GM23248 (cell line): ENCODE measurements at regions not wholly inside any gene's neighbourhood (a gene's known extent, or its start where the extent isn't known, plus 50 kb on each side); places are given as distances from the start of the nearest gene placed in this dataset.

Experiments
- EZH2 ChIP-seq: fragments of 200-600 bp; sonication (generic); IDR thresholded peaks from 2 replicates; pipeline ENCODE4 v1.6.1; 2018; ENCODE audit warnings: antibody characterized with exemption, mild to moderate bottlenecking; ENCODE audit not compliant: insufficient read depth, poor library complexity, severe bottlenecking
- EZH2phosphoT487 ChIP-seq: fragments of 200-600 bp; sonication (generic); IDR thresholded peaks from 2 replicates; pipeline ENCODE4 v1.6.1; 2018; ENCODE audit warnings: antibody characterized with exemption, moderate library complexity, mild to moderate bottlenecking, low read depth; ENCODE audit not compliant: insufficient read depth

- TF ChIP-seq EZH2, result no peak
- no peak for TF ChIP-seq EZH2phosphoT487
Observed at GRCh38 chr2:16203691-16204090, 263.3 kb downstream of the MYCN start.
